Body of pancreas (tissue), 4 donors: ENCODE measurements at regions not wholly inside any gene's neighbourhood (a gene's known extent, or its start where the extent isn't known, plus 50 kb on each side); places are given as distances from the start of the nearest gene placed in this dataset.

Experiments used
- POLR2A ChIP-seq, 3 donors: fragments of 450-650 bp; IDR thresholded peaks; one replicate each; pipeline ENCODE4 v1.6.1; 2016; ENCODE audit warnings: antibody characterized with exemption in 3 of 3, mild to moderate bottlenecking in 2 of 3
- TF ChIP-seq, protein P1 (sequence below), 7 experiments: fragments of 450-650 bp in 4 of 7; fragments of 200-600 bp in 3 of 7; sonication (generic) in 3 of 7; IDR thresholded peaks; one replicate each; pipeline ENCODE4 v1.5.1; 2016 to 2019; ENCODE audit warnings: antibody characterized with exemption in 7 of 7

DNA sequence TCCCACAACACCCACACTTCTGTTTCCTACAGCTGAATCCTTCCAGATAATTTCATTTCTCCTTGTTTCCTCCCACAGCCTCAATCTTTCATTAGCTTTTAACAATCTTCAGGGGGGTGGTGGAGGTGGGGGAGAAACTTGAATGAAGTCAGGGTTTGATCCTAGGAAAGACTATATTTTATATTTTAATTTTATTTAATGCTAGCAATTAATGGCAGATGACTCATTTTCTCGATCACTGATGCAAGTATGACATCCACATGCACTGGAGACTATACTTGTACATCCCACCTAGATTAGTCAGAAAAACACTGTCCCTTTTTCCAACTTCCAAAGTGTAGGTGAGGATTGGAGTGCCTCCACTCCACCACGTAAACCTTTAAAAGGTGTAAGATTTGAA is 1181.3 kb upstream of the AUTS2 start:
- TF ChIP-seq, protein P1, sequence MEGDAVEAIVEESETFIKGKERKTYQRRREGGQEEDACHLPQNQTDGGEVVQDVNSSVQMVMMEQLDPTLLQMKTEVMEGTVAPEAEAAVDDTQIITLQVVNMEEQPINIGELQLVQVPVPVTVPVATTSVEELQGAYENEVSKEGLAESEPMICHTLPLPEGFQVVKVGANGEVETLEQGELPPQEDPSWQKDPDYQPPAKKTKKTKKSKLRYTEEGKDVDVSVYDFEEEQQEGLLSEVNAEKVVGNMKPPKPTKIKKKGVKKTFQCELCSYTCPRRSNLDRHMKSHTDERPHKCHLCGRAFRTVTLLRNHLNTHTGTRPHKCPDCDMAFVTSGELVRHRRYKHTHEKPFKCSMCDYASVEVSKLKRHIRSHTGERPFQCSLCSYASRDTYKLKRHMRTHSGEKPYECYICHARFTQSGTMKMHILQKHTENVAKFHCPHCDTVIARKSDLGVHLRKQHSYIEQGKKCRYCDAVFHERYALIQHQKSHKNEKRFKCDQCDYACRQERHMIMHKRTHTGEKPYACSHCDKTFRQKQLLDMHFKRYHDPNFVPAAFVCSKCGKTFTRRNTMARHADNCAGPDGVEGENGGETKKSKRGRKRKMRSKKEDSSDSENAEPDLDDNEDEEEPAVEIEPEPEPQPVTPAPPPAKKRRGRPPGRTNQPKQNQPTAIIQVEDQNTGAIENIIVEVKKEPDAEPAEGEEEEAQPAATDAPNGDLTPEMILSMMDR (IDR thresholded peaks at IDR 0.05), result no peak
- TF ChIP-seq POLR2A (IDR thresholded peaks at IDR 0.05), result no peak
